HG03060 (cell line): ENCODE measurements at regions not wholly inside any gene's neighbourhood (a gene's known extent, or its start where the extent isn't known, plus 50 kb on each side); places are given as distances from the start of the nearest gene placed in this dataset.
"Not testable (repeated sequence)": the region's sequence is repeated elsewhere in the genome, so short reads cannot be mapped to it uniquely, and the experiment has no call there.

ENCODE experiments used
- ATAC-seq: cut with Tn5 transposase; IDR thresholded peaks from one replicate; pipeline ENCODE4 v1.9.1; 2021; ENCODE audit warnings: low read depth, moderate number of reproducible peaks; ENCODE audit not compliant: unreplicated experiment

DNA sequence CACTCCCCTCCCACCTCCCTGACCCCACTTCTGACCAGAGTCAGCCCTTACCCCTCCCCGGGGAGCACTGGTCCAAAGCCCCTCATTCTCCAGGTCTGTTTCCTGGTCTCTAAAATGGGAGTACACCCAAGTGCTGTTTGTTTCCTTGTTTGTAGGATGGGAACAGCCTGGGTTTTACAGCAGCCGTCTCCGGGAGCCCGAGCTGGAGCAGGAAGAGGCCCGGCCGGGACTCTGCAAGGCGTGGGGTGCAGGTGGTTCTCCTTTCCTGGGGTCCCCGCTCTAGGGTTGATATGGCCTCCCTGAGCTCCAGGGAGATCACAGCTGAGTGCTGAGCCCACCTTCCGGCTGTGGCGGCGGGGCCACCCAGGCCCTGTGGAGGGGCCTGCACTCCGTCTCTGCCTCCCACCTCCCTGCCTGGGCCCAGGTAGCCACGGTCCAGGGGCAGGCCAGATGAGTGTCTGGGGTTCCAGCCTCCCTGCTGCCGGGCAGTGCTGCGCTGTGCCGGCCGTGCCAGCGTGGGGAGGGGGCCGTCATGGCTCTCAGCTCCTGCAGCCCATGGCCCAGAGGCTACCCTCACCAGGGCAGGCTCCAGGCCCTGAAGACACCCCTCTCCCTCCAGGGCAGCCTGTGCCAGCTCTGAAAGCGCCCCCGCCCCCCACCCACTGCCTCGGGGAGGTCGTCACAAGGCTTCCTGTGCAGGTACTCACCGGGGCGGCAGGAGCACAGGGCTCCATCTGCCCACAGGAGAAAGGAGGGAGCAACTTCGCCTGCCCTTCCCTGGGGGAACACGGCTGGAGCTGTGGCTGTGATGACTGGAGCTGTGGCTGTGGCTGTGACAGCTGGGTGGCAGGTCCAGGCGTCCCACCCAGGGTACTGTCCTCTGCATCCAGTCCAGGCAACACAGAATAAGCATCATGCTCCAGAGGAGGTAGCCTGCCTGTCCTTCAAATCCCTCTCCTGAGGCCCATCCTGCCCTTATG lies 98.8 kb downstream of the ADRA2C start:
- ATAC-seq = no peak

DNA sequence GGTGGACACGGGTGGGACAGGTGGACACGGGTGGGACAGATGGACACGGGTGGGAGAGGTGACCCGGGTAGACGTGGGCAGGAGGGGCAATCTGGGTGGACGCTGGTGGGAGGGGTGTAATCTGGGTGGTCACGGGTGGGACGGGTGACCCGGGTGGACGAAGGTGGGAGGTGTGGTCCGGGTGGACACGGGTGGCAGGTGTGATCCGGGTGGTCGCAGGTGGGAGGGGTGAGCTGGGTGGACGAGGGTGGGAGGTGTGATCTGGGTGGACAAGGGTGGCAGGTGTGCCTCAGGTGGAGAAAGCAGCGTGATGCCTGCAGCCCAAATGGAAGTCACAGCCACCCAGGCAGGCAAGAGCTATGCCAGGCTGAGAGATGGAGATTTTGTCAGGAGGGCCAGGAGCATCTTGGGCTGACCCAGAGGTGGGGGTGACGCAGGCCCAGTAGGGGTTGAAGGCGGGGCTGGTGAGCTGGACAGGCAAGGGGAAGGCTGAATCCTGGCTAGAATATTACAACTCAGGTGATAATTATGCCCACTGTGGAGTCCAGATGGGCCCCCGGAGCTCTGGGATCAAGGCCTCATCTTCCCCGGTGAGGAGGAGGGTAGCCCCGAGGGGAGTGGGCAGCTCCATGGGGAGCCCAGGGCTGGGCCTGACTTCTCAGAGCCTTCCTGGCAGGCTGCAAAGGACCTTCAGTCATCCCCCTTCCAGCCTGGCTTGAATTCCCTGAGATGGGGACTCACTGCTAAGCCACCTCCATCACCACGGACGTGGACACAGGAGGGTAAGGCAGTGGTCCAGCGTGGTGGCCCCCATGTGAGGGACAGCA lies 100.0 kb downstream of the ADRA2C start:
- no peak for ATAC-seq

DNA sequence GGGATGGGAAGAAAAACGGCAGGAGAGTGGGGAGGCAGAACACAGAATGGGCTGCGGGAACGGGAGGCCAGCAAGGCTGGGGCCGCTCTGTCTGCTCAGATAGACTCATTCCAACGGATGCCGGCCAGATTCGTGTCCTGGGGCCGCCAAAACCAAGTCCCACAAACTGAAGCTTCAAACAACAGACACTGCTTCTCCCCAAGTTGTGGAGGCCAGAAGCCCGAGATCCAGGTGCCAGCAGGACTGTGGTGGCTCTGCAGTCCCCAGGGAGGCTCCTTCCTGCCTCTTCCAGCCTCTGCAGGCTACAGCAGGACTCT lies 100.6 kb downstream of the ADRA2C start:
- ATAC-seq = no peak

DNA sequence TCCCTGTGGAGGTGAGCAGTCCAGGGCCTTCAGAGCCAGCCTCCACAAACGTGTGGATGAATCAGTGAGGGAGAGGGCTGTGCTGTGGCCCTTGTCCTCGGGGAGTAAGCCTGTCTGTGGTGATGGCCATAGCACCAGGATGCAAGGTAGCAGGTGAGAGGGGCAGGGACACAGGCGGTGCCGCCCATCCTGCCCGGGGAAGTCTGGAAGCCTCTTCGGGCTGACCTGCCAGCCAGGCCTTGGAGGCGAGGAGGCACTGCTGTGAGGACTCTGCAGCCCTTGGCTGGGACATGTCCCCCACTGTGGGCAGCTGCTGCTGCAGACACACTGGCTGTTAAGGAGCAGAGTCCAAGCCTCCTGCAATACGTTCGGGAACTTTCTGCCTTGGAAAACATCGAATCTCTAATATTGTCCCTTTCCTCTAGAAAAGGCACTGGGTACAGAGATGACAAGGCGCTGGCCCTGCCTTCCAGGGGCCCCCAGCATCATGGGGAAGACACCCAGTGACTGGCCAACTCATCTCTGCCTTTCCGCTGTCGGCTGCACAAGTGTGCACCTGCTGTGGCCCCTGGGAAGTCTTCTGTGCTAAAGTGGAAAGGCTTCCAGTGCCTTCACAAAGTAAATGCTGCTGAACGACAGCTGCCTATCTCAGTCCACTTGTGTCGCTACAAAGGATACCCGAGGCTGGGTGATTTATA lies 101.4 kb downstream of the ADRA2C start:
- no peak for ATAC-seq

DNA sequence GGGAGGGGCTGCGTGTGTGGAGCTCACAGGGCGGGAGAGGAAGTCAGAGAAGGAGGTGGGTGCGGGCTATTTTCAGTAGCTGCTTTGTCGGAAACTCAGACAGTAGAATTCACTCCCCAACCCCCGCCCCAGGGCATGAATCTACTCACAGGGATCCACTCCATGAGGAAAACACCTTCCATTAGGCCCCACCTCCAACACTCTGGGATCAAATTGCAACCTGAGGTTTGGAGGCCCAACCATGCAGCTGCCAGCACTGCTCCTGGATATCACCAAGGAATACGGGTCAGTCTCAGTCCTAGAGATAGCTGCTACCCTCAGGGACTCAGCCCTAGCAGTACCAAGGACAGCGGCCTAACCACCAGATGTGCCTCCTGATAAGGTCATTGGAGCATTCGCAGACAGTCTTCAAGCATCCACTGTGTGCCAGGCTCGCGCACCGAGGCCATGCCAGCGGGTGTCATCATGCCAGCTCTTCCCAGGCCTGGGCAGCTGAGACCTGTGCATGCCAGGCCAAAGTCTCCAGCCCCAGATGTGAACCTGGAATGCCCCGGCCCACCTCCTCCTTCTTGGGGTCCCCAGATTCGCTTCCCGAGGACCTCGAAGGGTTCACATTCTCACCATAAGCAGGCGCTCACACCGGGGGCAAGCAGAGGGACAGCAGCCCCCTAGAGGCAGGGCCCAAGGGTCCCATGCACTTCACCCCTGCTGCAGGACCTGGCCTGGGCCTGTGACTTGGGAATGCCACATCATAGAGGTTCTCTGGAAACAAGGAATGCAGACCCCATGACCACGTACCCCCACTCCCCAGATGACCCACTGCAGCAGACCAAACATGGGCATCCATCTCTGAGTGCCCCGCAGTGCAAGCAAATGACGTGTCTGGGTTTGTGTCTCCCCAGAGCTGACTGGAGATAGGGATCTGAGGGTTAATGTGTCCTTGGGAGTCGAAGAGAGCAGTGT lies 102.3 kb downstream of the ADRA2C start:
- ATAC-seq = no peak

DNA sequence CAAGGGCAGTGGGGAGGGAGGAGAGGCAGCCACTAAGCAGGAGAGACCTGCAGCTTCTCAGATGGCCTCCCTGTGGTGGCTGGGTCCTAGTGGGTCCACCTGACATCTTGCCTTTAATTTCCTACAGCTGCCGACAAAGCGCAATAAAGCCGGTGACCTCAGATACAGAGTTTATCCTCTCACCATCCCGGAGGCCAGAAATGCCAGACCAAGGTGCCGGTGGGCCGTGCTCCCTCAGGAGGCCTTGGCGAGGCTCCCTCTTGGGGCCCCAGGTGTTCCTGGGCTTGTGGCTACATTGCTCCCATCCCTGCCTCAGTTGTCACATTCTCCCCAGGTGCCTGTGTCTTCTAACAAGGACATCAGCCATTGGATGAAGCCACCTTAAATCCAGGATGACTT lies 103.0 kb downstream of the ADRA2C start:
- ATAC-seq = no peak

DNA sequence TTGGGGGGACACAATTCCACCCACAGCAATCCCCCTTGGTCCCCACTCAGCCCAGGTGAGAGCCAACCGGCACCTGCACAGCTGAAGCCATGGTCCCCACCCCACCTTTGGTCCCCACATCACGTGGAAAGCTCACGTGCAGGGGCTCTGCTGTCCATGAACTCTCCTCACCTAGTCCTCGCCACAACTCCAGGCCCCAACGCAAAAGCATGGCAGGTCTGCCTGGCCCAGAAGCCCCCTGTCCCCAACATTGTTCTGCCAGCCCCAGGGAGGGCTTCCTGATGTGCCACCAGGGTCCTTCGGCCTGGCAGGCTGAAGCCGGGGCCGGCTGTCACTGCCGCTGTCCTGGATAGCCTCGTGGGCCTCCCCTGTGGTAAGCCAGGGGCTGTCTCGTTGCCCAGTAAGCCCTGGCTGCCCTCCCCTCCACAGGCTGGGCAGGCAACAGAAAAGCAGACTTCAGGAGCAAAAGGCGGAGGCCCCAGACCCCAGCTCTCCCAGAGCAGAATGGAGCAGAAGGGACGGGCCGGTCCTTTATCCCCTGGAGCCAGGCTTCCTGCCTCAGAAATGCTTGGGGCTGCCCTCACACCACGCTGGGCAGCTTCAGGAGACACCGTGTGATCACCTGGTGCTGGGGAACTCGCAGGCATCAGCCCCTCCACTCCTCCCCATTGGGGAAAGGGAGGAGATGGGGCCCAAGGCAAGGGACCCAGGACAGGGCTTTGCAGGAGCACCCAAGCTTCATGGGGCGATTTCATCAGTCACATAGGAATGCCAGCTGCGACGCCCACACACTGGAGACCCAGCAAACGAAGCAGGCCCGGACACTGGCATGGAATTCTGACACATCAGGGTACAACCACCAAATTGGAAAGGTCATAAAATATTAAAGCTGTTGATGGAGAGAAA lies 103.7 kb downstream of the ADRA2C start:
- no peak for ATAC-seq

DNA sequence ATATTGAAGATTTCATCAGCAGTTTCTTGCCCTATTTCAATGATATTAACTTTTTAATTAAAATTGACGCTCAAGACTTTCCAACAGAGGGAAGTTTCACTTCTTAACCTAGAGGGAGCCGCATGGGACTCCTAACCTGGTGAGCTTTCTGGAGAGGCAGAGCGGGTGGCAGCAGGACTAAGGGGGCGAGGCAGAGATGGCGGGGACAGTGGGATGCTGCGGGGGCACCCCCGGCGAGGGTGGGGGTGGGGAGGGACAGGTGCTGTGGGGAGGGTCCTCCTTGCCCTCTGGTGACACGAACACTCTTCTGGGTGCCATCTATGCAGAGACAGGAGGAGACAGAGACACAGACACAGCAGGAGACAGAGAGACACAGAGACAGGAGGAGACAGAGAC lies 104.4 kb downstream of the ADRA2C start:
- ATAC-seq = no peak

DNA sequence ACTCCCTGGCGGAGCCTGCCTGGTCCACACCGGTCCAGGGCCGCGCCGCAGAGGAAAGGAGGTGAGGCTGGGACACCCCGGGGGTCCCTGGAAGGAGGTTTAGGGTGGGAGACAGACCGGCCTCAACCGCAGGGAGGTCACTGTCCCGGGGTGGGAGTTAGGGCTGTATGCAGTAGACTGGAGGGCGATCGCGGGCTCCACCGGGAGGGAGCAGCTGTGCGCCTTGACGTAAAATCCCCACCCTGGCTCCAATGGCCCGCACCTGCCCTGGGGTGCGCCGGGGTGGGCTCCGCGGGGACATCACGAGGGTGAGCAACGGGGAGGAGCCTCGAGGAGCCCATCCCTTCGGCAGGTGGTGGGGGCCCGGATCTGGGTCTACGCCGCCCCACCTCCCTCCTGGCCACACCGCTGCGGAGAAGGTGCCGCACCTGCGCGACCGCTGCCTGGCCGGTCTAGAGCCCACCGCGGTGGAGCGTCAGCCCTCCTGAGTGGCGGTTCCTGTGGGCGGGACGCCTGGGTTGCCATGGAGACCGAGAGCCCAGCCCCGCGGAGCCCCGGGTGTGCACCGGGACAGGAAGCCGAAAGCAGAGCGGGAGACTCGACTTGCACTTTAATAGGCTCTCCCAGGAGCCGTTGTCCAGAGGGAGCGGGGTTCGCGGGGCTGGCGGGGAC lies 105.1 kb downstream of the ADRA2C start:
- no peak for ATAC-seq

DNA sequence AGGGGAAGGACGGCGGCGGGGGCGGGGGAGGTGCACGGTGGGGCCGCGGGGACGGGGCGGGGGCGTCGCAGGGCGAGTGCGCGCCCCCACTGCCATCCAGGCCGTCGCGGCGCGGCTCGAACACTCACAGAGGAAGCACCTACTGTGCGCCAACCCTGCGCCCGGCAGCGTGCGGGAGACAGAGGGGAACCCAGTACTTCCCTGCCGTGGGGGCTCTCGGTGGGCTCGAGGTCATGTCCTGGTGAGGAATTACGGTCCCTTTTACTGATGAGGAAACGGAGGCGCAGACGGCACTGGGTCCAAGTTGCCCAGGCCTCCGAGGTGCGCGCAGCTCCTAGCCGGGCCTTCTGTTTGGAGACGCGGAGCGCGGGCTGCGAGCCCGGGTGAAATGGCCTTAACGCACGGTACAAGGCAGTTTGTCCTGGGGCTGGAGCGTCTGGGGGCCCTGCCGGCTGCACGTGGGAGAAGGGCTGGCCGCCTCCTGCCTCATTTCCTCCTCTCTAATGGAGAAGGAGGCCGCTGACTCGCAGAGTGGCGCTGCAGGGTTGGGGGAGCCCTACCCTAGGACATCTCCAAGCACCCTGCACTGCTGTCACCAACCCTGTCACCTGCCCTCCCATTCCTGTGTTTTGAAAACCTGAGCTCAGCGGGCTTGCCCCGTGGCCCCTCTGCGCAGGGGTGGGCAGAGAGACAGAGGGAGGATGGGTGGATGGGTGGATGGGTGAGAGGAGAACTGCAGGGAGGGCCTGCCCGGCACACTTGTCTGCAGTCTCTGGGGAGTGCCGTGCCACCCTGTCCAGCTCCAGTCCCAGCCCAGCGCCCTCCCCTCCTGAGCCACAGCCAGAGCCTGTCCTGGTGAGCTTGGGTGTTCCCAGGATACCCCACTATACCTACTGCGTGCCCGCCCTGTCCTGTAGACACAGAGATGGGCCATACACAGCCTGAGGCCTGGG lies 106.0 kb downstream of the ADRA2C start:
- ATAC-seq = no peak

DNA sequence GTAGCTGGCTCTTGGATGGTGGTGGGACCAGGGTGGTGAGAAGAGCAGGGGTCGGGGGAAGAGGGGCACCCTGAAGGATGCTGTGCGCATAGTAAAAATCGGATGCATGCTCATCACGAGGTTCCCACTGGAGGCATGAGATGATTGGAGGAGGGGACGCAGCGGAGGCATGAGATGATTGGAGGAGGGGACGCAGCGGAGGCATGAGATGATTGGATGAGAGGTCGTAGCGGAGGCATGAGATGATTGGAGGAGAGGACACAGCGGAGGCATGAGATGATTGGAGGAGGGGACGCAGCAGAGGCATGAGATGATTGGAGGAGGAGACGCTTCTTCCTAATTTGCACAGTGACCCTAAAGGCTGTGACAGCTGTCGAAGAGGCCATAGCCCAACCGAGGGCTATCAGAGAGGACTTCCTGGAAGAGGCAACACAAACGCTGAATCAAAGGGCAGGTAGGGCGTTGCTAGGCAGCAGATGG lies 106.7 kb downstream of the ADRA2C start:
- no peak for ATAC-seq

DNA sequence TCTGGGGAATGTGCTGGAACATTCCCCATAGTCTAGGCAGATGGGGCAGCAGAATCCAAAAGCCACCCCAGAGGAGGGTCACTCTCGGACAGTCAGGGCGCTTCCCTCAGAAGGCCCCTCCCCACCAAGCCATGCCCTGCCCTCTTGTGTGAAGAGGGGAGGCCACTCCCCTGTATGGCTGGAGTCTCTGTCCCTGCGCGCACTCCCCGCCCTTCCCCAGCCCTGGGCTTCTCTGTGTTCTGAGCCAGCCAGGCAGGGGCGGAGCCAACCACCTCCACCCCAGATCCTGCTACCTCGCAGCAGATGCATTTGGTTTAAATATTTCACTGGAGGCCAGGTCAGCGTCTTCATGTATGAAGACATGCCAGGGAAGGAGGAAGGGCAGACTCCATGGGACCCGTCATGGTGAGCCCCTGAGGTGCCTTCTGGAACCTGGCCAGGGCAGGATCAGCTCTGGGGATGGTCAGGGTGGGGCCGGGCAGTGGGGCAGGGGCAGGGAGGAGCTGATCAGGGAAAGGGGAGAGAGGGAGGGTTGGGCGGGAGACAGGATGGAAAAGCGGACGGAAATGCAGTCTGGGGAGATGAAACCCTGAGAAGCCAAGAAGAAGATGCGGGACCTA lies 107.3 kb downstream of the ADRA2C start:
- no peak for ATAC-seq

DNA sequence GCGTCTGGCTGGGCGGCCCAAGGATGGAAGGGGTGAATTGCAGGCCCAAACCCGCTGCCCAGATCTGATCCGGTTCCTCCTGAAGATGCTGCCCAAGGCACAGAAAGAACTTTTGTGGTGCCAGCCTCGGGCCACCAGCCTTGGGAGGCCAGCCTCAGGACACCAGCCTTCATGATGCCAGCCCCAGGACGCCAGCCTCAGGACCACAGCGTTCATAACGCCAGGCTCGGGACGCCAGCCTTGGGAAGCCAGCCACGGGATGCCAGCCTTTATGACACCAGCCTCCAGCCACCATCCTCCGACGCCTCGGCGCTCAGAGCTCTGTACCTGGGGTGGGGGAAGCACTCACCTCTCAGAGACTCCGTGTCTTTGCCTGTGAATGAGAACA lies 107.8 kb downstream of the ADRA2C start:
- no peak for ATAC-seq

DNA sequence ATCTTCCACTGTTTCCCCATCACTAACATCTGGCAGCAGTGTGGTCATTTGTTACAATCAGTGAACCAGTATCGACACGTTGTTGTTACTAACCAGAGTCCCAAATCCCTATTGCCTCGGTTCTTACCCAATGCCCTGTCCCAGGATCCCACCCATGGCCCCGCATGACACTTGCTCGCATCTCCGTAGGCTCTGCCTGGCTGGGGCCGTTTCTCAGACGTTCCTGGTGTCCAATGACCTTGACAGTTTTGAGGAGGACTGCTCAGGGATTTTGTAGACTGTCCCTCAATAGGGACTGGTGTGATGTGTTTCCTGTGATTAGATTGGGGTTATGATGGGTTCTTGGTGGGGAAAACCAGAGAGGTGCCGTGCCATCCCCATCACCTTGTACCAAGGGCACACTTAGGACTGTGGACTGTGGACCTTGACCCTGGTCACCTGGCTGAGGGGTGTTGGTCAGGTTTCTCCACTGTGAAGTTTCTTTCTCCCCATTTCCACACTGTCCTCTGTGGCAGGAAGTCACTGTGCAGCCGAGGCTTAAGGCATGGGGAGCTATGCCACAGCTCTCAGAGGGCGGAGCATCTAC lies 108.4 kb downstream of the ADRA2C start:
- no peak for ATAC-seq

DNA sequence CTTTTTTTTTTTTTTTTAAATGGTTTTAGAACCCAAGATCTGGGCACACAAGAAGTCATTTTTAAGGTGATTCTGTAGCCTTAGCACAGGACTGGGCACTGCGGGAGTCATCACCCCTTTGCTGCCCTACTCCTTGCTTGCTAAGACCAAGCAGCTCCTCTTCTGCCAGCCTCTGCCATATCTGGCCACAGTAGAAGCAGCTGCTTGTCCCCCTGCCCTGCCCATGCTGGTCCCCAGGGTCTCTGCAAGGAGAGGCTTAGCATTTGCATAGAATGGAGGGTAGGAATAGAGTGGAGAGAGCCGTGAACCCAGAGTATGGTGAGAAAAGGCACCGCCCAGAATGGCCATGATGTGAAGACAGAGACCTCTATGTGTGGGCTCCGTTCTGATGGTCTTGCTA lies 109.3 kb downstream of the ADRA2C start:
- no peak for ATAC-seq

DNA sequence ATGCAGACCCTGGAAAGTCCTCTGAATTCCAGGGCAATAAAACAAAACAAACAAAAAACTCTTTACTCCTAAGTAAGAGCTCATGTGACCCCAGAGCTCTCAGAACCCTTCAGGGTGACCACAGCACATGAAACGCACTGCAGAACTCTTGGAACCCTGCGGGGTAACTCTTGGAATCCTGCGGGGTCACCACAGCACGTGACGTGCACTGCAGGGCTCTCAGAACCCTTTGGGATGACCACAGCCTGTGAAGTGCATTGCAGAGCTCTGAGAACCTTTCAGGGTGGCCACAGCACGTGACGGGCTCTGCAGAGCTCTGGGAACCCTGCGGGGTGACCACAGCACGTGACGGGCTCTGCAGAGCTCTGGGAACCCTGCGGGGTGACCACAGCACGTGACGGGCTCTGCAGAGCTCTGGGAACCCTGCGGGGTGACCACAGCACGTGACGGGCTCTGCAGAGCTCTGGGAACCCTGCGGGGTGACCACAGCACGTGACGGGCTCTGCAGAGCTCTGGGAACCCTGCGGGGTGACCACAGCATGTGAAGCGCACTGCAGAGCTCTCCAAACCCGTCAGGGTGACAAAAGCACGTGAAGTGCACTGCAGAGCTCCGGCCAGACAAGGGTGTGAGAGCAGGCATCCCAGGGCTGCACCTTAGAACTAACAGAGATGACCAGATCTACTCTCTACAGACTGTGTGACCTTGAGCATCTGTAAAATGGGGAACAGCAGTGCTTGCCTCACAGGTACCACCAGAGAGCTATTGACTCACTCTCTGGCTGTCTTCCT lies 110.1 kb downstream of the ADRA2C start:
- ATAC-seq = not testable (repeated sequence)
